GM23338 (cell line): ENCODE measurements at regions not wholly inside any gene's neighbourhood (a gene's known extent, or its start where the extent isn't known, plus 50 kb on each side); places are given as distances from the start of the nearest gene placed in this dataset.

Experiments
- ATAC-seq: fragments of 200-7000 bp; cut with Tn5 transposase; 3 replicates; pipeline ENCODE4 v1.9.1; 2020
- DNase-seq: peaks from one replicate; pipeline ENCODE4 v3.0.0-alpha.2; 2015; ENCODE audit warnings: low spot score
- H2AFZ ChIP-seq: fragments of 200-600 bp; sonication (generic); 2 replicates; pipeline ENCODE4 v1.8.0; 2016; ENCODE audit warnings: antibody characterized with exemption, mild to moderate bottlenecking, moderate library complexity
- H3F3A ChIP-seq: fragments of 200-600 bp; sonication (generic); replicated peaks from 2 replicates; pipeline ENCODE4 v1.8.0; 2017; ENCODE audit warnings: antibody characterized with exemption, mixed run types, low read depth
- H3K27ac ChIP-seq: fragments of 200-600 bp; sonication (generic); 2 replicates; pipeline ENCODE4 v1.6.1; 2016; ENCODE audit warnings: low read depth
- H3K27me3 ChIP-seq: fragments of 200-600 bp; sonication (generic); 2 replicates; pipeline ENCODE4 v1.8.0; 2016; ENCODE audit warnings: mild to moderate bottlenecking, mixed run types, moderate library complexity; ENCODE audit not compliant: insufficient read depth
- H3K36me3 ChIP-seq: fragments of 200-600 bp; sonication (generic); 2 replicates; pipeline ENCODE4 v1.8.0; 2016; ENCODE audit warnings: mild to moderate bottlenecking; ENCODE audit not compliant: insufficient read depth
- H3K4me1 ChIP-seq: fragments of 200-600 bp; sonication (generic); 2 replicates; pipeline ENCODE4 v1.8.0; 2016; ENCODE audit warnings: mild to moderate bottlenecking, moderate library complexity; ENCODE audit not compliant: insufficient read depth
- H3K4me2 ChIP-seq: fragments of 200-600 bp; sonication (generic); 2 replicates; pipeline ENCODE4 v1.7.1; 2017; ENCODE audit warnings: mixed run types
- H3K4me3 ChIP-seq: fragments of 200-600 bp; sonication (generic); 2 replicates; pipeline ENCODE4 v1.6.1; 2016; ENCODE audit warnings: mixed run types
- H3K79me2 ChIP-seq: fragments of 200-600 bp; sonication (generic); replicated peaks from 2 replicates; pipeline ENCODE4 v1.8.0; 2017; ENCODE audit warnings: mild to moderate bottlenecking; ENCODE audit not compliant: insufficient read depth
- H3K9me2 ChIP-seq: fragments of 200-600 bp; sonication (generic); 2 replicates; pipeline ENCODE4 v1.8.0; 2017; ENCODE audit not compliant: insufficient read depth
- H4K20me1 ChIP-seq: fragments of 200-600 bp; sonication (generic); replicated peaks from 2 replicates; pipeline ENCODE4 v1.8.0; 2017; ENCODE audit warnings: mild to moderate bottlenecking; ENCODE audit not compliant: insufficient read depth
- H3K27ac Mint-ChIP-seq: 2 replicates; pipeline ENCODE4 v1.8.0; 2020; ENCODE audit warnings: inconsistent platforms, mild to moderate bottlenecking, moderate library complexity, mixed read lengths
- H3K27me3 Mint-ChIP-seq: 3 replicates; pipeline ENCODE4 v1.8.0; 2022; ENCODE audit warnings: low read depth, mild to moderate bottlenecking, moderate library complexity, mixed read lengths, inconsistent platforms; ENCODE audit not compliant: insufficient read depth, poor library complexity
- H3K36me3 Mint-ChIP-seq: 3 replicates; pipeline ENCODE4 v1.8.0; 2021; ENCODE audit warnings: low read depth, mild to moderate bottlenecking, inconsistent platforms, moderate library complexity, mixed read lengths
- H3K4me1 Mint-ChIP-seq: 3 replicates; pipeline ENCODE4 v1.8.0; 2020; ENCODE audit warnings: mild to moderate bottlenecking, inconsistent platforms, mixed read lengths
- H3K4me3 Mint-ChIP-seq: 3 replicates; pipeline ENCODE4 v1.8.0; 2021; ENCODE audit warnings: moderate library complexity, mild to moderate bottlenecking, inconsistent platforms, mixed read lengths
- H3K9me3 Mint-ChIP-seq: 3 replicates; pipeline ENCODE4 v1.8.0; 2020; ENCODE audit warnings: moderate library complexity, mild to moderate bottlenecking, inconsistent platforms, mixed read lengths
- CREB1 ChIP-seq: fragments of 250-450 bp; sonication (Bioruptor Pico); IDR thresholded peaks from 2 replicates; pipeline ENCODE4 v1.5.0; 2020; ENCODE audit warnings: low read depth, mild to moderate bottlenecking, moderate library complexity
- CTCF ChIP-seq, 2 experiments: fragments of 200-600 bp in 1 of 2; sonication (generic) in 1 of 2; conservative IDR thresholded peaks; 2 replicates each; pipeline versions ENCODE4 v1.5.1 to v1.6.1; 2016 to 2017; ENCODE audit warnings: antibody characterized with exemption in 2 of 2, low read depth in 2 of 2, mild to moderate bottlenecking in 2 of 2, moderate library complexity in 1 of 2
- EZH2 ChIP-seq: fragments of 200-600 bp; sonication (generic); IDR thresholded peaks from one replicate; pipeline ENCODE4 v1.8.0; 2017; ENCODE audit warnings: antibody characterized with exemption, mild to moderate bottlenecking, low read depth; ENCODE audit not compliant: unreplicated experiment
- EZH2phosphoT487 ChIP-seq: fragments of 200-600 bp; sonication (generic); IDR thresholded peaks from one replicate; pipeline ENCODE4 v1.8.1; 2018; ENCODE audit warnings: antibody characterized with exemption; ENCODE audit not compliant: unreplicated experiment
- JUNB ChIP-seq: IDR thresholded peaks from one replicate; pipeline ENCODE4 v1.6.1; 2016; ENCODE audit warnings: antibody characterized with exemption; ENCODE audit not compliant: unreplicated experiment
- NANOG ChIP-seq: IDR thresholded peaks from 2 replicates; pipeline ENCODE4 v1.6.1; 2016; ENCODE audit warnings: antibody characterized with exemption, borderline replicate concordance
- POLR2AphosphoS5 ChIP-seq: IDR thresholded peaks from 2 replicates; pipeline ENCODE4 v1.6.1; 2016; ENCODE audit warnings: antibody characterized with exemption, low read depth
- STAT1 ChIP-seq: IDR thresholded peaks from one replicate; pipeline ENCODE4 v1.6.1; 2016; ENCODE audit warnings: antibody characterized with exemption; ENCODE audit not compliant: unreplicated experiment
- ZNF114 ChIP-seq: fragments of 250-450 bp; sonication (Bioruptor Pico); IDR thresholded peaks from 2 replicates; pipeline ENCODE4 v1.5.0; 2020; ENCODE audit warnings: mild to moderate bottlenecking, moderate library complexity
- ZNF331 ChIP-seq: fragments of 250-450 bp; sonication (Bioruptor Pico); IDR thresholded peaks from 2 replicates; pipeline ENCODE4 v1.5.0; 2020; ENCODE audit warnings: low read depth, mild to moderate bottlenecking, moderate library complexity
- ZNF462 ChIP-seq: fragments of 250-450 bp; sonication (Bioruptor Pico); IDR thresholded peaks from 2 replicates; pipeline ENCODE4 v1.5.0; 2020; ENCODE audit warnings: mild to moderate bottlenecking, moderate library complexity

- TF ChIP-seq ZNF462 (CRISPR knock-in tag) (no peak), NANOG (no peak), JUNB (no peak), EZH2phosphoT487 (no peak), STAT1 (no peak), CTCF (conservative IDR thresholded peaks at IDR 0.05; ENCODE audit: low read depth in 2 of 2) (no peak), POLR2AphosphoS5 (no peak)
Measured at GRCh38 chr10:33781606-33782395, 447.3 kb upstream of the NRP1 start (continued).

- H3K4me2 ChIP-seq: no peak overlapping the region
- DNase-seq (no peak), ATAC-seq (no peak)
- peaks cover 21% of the 10 kb centered on the region for H3K9me2 ChIP-seq
- H2AFZ ChIP-seq: peak overlapping the region; percentile 52; the same call in 1 of the 2 replicates
- H3K36me3 ChIP-seq: no peaks in the 10 kb centered on the region
- H3K4me3 ChIP-seq: no peak overlapping the region
- H3K9me3 Mint-ChIP-seq: peaks cover 5% of the 10 kb centered on the region; the same call in 2 of the 3 replicates
- H3K27ac Mint-ChIP-seq: no peak overlapping the region
- no peaks in the 10 kb centered on the region for H3K27me3 ChIP-seq
- H3K36me3 Mint-ChIP-seq: no peaks in the 10 kb centered on the region
- no peaks in the 10 kb centered on the region for H3K4me1 Mint-ChIP-seq
- no peaks in the 10 kb centered on the region for H3K79me2 ChIP-seq
- H3K4me3 Mint-ChIP-seq: no peak overlapping the region
- H3K27ac ChIP-seq: no peak overlapping the region
- no peaks in the 10 kb centered on the region for H3K27me3 Mint-ChIP-seq
- TF ChIP-seq ZNF331 (CRISPR knock-in tag) (no peak), NANOG (no peak), ZNF114 (no peak), JUNB (no peak), EZH2 (no peak), POLR2AphosphoS5 (no peak), CTCF (conservative IDR thresholded peaks at IDR 0.05; ENCODE audit: low read depth in 2 of 2) (no peak), EZH2phosphoT487 (no peak), CREB1 (CRISPR knock-in tag) (no peak)
- no peaks in the 10 kb centered on the region for H3F3A ChIP-seq
- H3K4me1 ChIP-seq: no peaks in the 10 kb centered on the region
- no peaks in the 10 kb centered on the region for H4K20me1 ChIP-seq
Measured at GRCh38 chr10:33780961-33781360, 446.5 kb upstream of the NRP1 start.
